HG03521 (cell line): ENCODE measurements at regions not wholly inside any gene's neighbourhood (a gene's known extent, or its start where the extent isn't known, plus 50 kb on each side); places are given as distances from the start of the nearest gene placed in this dataset.
"Not testable (repeated sequence)": the region's sequence is repeated elsewhere in the genome, so short reads cannot be mapped to it uniquely, and the experiment has no call there.

Experiments
- ATAC-seq: cut with Tn5 transposase; IDR thresholded peaks from one replicate; pipeline ENCODE4 v1.9.1; 2021; ENCODE audit warnings: mild to moderate bottlenecking, moderate library complexity; ENCODE audit not compliant: unreplicated experiment

- ATAC-seq: no peak
These were observed 116.3 kb downstream of the ACAA2 start for GRCh38 chr18:49697049-49697448.

- no peak for ATAC-seq
These were observed 118.9 kb downstream of the ACAA2 start for GRCh38 chr18:49694402-49694801.

- ATAC-seq: no peak
These were observed 119.7 kb downstream of the ACAA2 start for GRCh38 chr18:49693717-49694005.

GRCh38 chr18:49692906-49693716 lies 120.2 kb downstream of the ACAA2 start:
- no peak for ATAC-seq

GRCh38 chr18:49691177-49691608 lies 122.1 kb downstream of the ACAA2 start:
- no peak for ATAC-seq

GRCh38 chr18:49690312-49690711 lies 123.0 kb downstream of the ACAA2 start:
- no peak for ATAC-seq

- no peak for ATAC-seq
These were observed 123.5 kb downstream of the LIPG start for GRCh38 chr18:49685231-49685942.

GRCh38 chr18:49682803-49683190 lies 120.9 kb downstream of the LIPG start:
- ATAC-seq: not testable (repeated sequence)

- no peak for ATAC-seq
These were observed 120.4 kb downstream of the LIPG start for GRCh38 chr18:49682173-49682802.

- no peak for ATAC-seq
These were observed 119.5 kb downstream of the LIPG start for GRCh38 chr18:49681387-49681786.

GRCh38 chr18:49678440-49678839 lies 116.6 kb downstream of the LIPG start:
- ATAC-seq: no peak

GRCh38 chr18:49677762-49678413 lies 116.0 kb downstream of the LIPG start:
- peak; percentile 71 for ATAC-seq

GRCh38 chr18:49677081-49677480 lies 115.2 kb downstream of the LIPG start:
- ATAC-seq: no peak

- no peak for ATAC-seq
These were observed 111.4 kb downstream of the LIPG start for GRCh38 chr18:49673281-49673680.

GRCh38 chr18:49672853-49673252 lies 111.0 kb downstream of the LIPG start:
- no peak for ATAC-seq

- no peak for ATAC-seq
These were observed 107.5 kb downstream of the LIPG start for GRCh38 chr18:49669403-49669802.

GRCh38 chr18:49668574-49669275 lies 106.9 kb downstream of the LIPG start:
- ATAC-seq: no peak

- ATAC-seq: no peak
These were observed 105.6 kb downstream of the LIPG start for GRCh38 chr18:49667462-49667861.

GRCh38 chr18:49666045-49666775 lies 104.4 kb downstream of the LIPG start:
- no peak for ATAC-seq
